Suprapubic skin (tissue), 4 donors: ENCODE measurements at regions not wholly inside any gene's neighbourhood (a gene's known extent, or its start where the extent isn't known, plus 50 kb on each side); places are given as distances from the start of the nearest gene placed in this dataset.

Experiments
- DNase-seq, 2 donors: peaks; one replicate each; pipeline ENCODE4 v3.0.0-alpha.2; 2019; ENCODE audit warnings: low spot score in 2 of 2
- H3K27ac ChIP-seq: fragments of 200-600 bp; sonication (generic); one replicate; pipeline ENCODE4 v1.5.1; 2019
- H3K27me3 ChIP-seq: fragments of 200-600 bp; sonication (generic); one replicate; pipeline ENCODE4 v1.5.1; 2019
- H3K36me3 ChIP-seq: fragments of 200-600 bp; sonication (generic); one replicate; pipeline ENCODE4 v1.5.1; 2019
- H3K4me1 ChIP-seq: fragments of 200-600 bp; sonication (generic); one replicate; pipeline ENCODE4 v1.5.1; 2019
- H3K4me3 ChIP-seq: fragments of 200-600 bp; sonication (generic); one replicate; pipeline ENCODE4 v1.5.1; 2019; ENCODE audit warnings: mild to moderate bottlenecking
- H3K9me3 ChIP-seq: fragments of 200-600 bp; sonication (generic); one replicate; pipeline ENCODE4 v1.5.1; 2019
- CTCF ChIP-seq, 2 donors: fragments of 200-600 bp in 1 of 2; fragments of 450-650 bp in 1 of 2; sonication (generic) in 1 of 2; IDR thresholded peaks; one replicate each; pipeline ENCODE4 v1.5.1; 2016 to 2019; ENCODE audit warnings: antibody characterized with exemption in 2 of 2, mild to moderate bottlenecking in 1 of 2, moderate library complexity in 1 of 2
- EP300 ChIP-seq: sonication (generic); formaldehyde crosslinking; IDR thresholded peaks from one replicate; pipeline ENCODE4 v1.6.1; 2017; ENCODE audit warnings: antibody characterized with exemption
- POLR2A ChIP-seq, 2 donors: fragments of 450-650 bp; IDR thresholded peaks; one replicate each; pipeline ENCODE4 v1.6.1; 2017; ENCODE audit warnings: antibody characterized with exemption in 2 of 2, mild to moderate bottlenecking in 2 of 2, moderate library complexity in 2 of 2
- POLR2AphosphoS5 ChIP-seq, 3 donors: sonication (generic); formaldehyde crosslinking; IDR thresholded peaks; one replicate each; pipeline ENCODE4 v1.6.1; 2017; ENCODE audit warnings: antibody characterized with exemption in 3 of 3
- WGBS: methylation state at CpG from one replicate; pipeline ENCODE4 v1.1.5; 2018; 5-methylcytosine and 5-hydroxymethylcytosine counted together

- no peak for DNase-seq
- Histone ChIP-seq H3K4me3 (no peak overlapping the region), H3K27me3 (no peaks in the 10 kb centered on the region), H3K27ac (no peak overlapping the region), H3K36me3 (no peaks in the 10 kb centered on the region), H3K9me3 (peaks cover 3% of the 10 kb centered on the region), H3K4me1 (no peaks in the 10 kb centered on the region)
- 70% methylated on average over 4 of the region's 4 CpGs for WGBS
- TF ChIP-seq CTCF (IDR thresholded peaks at IDR 0.05): no peak
- no peak for TF ChIP-seq POLR2AphosphoS5 (IDR thresholded peaks at IDR 0.05)
- no peak for TF ChIP-seq EP300
- TF ChIP-seq POLR2A (IDR thresholded peaks at IDR 0.05): no peak
Measured at GRCh38 chr2:4256351-4256750, 553.0 kb downstream of the DCDC2C start.

GRCh38 chr2:4258563-4258962 is 555.2 kb downstream of the DCDC2C start:
- no peak for TF ChIP-seq POLR2AphosphoS5 (IDR thresholded peaks at IDR 0.05)
- no peak for TF ChIP-seq POLR2A (IDR thresholded peaks at IDR 0.05)
- no peak for TF ChIP-seq CTCF (IDR thresholded peaks at IDR 0.05)
- TF ChIP-seq EP300: no peak
- WGBS: 26% methylated on average over 1 of the region's 1 CpG
- no peak for DNase-seq

GRCh38 chr2:4265936-4266335 is 562.6 kb downstream of the DCDC2C start:
- Histone ChIP-seq H3K27me3 (no peaks in the 10 kb centered on the region), H3K27ac (no peak overlapping the region), H3K4me3 (no peak overlapping the region), H3K4me1 (no peaks in the 10 kb centered on the region), H3K9me3 (no peaks in the 10 kb centered on the region), H3K36me3 (no peaks in the 10 kb centered on the region)
- WGBS: 56% methylated on average over 4 of the region's 4 CpGs
- TF ChIP-seq POLR2AphosphoS5 (IDR thresholded peaks at IDR 0.05) (no peak), CTCF (IDR thresholded peaks at IDR 0.05) (no peak), EP300 (no peak), POLR2A (IDR thresholded peaks at IDR 0.05) (no peak)
- DNase-seq: no peak

More at GRCh38 chr2:4258563-4258962, 555.2 kb downstream of the DCDC2C start:
- no peaks in the 10 kb centered on the region for H3K4me1 ChIP-seq
- H3K36me3 ChIP-seq: no peaks in the 10 kb centered on the region
- H3K27me3 ChIP-seq: no peaks in the 10 kb centered on the region
- no peaks in the 10 kb centered on the region for H3K9me3 ChIP-seq
- H3K27ac ChIP-seq: no peak overlapping the region
- H3K4me3 ChIP-seq: no peak overlapping the region

GRCh38 chr2:4269885-4270284 is 566.5 kb downstream of the DCDC2C start:
- no peak for DNase-seq
- 93% methylated on average over 2 of the region's 2 CpGs for WGBS
- TF ChIP-seq EP300 (no peak), CTCF (IDR thresholded peaks at IDR 0.05) (no peak), POLR2A (IDR thresholded peaks at IDR 0.05) (no peak), POLR2AphosphoS5 (IDR thresholded peaks at IDR 0.05) (no peak)
- no peaks in the 10 kb centered on the region for H3K36me3 ChIP-seq
- no peak overlapping the region for H3K27ac ChIP-seq
- H3K4me3 ChIP-seq: no peak overlapping the region
- no peaks in the 10 kb centered on the region for H3K4me1 ChIP-seq
- no peaks in the 10 kb centered on the region for H3K9me3 ChIP-seq
- no peaks in the 10 kb centered on the region for H3K27me3 ChIP-seq

- H3K9me3 ChIP-seq: no peaks in the 10 kb centered on the region
- 82% methylated on average over 9 of the region's 13 CpGs for WGBS
- TF ChIP-seq POLR2A (IDR thresholded peaks at IDR 0.05) (no peak), POLR2AphosphoS5 (IDR thresholded peaks at IDR 0.05) (no peak), EP300 (no peak), CTCF (IDR thresholded peaks at IDR 0.05) (no peak)
Measured at GRCh38 chr2:4272261-4272858, 569.0 kb downstream of the DCDC2C start.

More at GRCh38 chr2:4272261-4272858, 569.0 kb downstream of the DCDC2C start:
- no peak for DNase-seq
- Histone ChIP-seq H3K27me3 (no peaks in the 10 kb centered on the region), H3K4me3 (no peak overlapping the region), H3K27ac (no peak overlapping the region), H3K36me3 (no peaks in the 10 kb centered on the region), H3K4me1 (no peaks in the 10 kb centered on the region)
